ENCODE measurements at regions not wholly inside any gene's neighbourhood (a gene's known extent, or its start where the extent isn't known, plus 50 kb on each side); places are given as distances from the start of the nearest gene placed in this dataset.

DNA sequence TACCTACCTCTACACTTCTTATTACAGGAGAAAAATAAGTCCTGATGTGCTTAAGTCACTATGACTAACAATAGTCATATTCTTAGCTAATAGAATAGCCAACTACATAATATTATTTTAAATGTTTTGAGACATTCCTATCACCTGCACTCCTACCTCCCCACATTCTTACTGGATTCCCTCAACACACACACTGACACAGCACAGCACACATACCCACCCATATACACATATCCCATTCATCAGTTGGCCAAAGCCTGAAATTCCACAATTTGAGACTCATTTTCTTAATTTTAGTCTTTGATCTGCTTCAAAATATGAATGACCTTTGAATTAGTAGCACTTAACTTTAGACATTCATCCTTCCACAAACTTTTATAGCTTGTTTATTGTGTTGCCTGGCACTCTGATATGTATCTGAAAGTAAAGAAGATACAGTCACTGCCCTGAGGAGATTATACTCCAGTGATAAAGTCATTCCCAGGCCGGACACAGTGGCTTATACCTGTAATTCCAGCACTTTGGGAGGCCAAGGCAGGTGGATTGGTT, 168.3 kb upstream of the RASA1 start:
- no peak for FAIRE-seq
- H3K4me2 ChIP-seq (ENCODE audit: insufficient read depth, low read length), result no peak overlapping the region
- H3K79me2 ChIP-seq (ENCODE audit: control insufficient read depth, insufficient read depth, low read length), result no peaks in the 10 kb centered on the region
- BruUV-seq (replicated peaks), result no TSS peak
- CTCF ChIA-PET, result interaction anchor here (1.3 to 2.1 kb wide), 5 partner anchors 8 to 301 kb away, joined by 3 to 7 read pairs (median 4); no protein-coding TSS in a partner anchor
- H3K27ac ChIP-seq (ENCODE audit: insufficient read depth, low read depth, low read length), result no peak overlapping the region
- POLR2A ChIA-PET, result no interaction called here
- H2AFZ ChIP-seq (ENCODE audit: low read depth, low read length), result no peak overlapping the region
- dilution Hi-C loops (cut with MboI; ENCODE audit: extremely low pct_ligation_motif_present, low sequenced_read_pairs) (no loop called here), intact Hi-C loops (cut with micrococcal nuclease) (no loop called here)
- no peaks in the 10 kb centered on the region for H3K4me1 ChIP-seq (ENCODE audit: control insufficient read depth, extremely low read depth, insufficient read depth, low read length)
- DNase-seq (ENCODE audit: low read depth, low spot score), result no peak
- H3K9ac ChIP-seq (replicated peaks; ENCODE audit: extremely low read depth, insufficient read depth, low read length), result no peak overlapping the region
- no peaks in the 10 kb centered on the region for H3K36me3 ChIP-seq (ENCODE audit: control insufficient read depth in 2 of 2, extremely low read depth in 1 of 2, insufficient read depth in 2 of 2, low read length in 2 of 2)
- H3K9me1 ChIP-seq (replicated peaks; ENCODE audit: control insufficient read depth, extremely low read depth, insufficient read depth, low read length), result no peaks in the 10 kb centered on the region
- H4K20me1 ChIP-seq (replicated peaks; ENCODE audit: control insufficient read depth, extremely low read depth, insufficient read depth, low read length), result no peaks in the 10 kb centered on the region
- no peak for TF ChIP-seq MYC (IDR thresholded peaks at IDR 0.05; ENCODE audit: low read depth, low read length)
- TF ChIP-seq, protein P1, sequence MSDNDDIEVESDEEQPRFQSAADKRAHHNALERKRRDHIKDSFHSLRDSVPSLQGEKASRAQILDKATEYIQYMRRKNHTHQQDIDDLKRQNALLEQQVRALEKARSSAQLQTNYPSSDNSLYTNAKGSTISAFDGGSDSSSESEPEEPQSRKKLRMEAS (IDR thresholded peaks at IDR 0.05; ENCODE audit: insufficient read depth, insufficient read length), result no peak
- no peak for TF ChIP-seq POLR2A (IDR thresholded peaks at IDR 0.05; ENCODE audit: low read depth, low read length)
- TF ChIP-seq JUN (IDR thresholded peaks at IDR 0.05; ENCODE audit: borderline replicate concordance, insufficient read depth, insufficient read length, low read depth), result no peak
- no peak for TF ChIP-seq FOS (IDR thresholded peaks at IDR 0.05; ENCODE audit: borderline replicate concordance, insufficient read depth, low read length)
- no peak for TF ChIP-seq EZH2 (IDR thresholded peaks at IDR 0.05; ENCODE audit: borderline replicate concordance, low read depth, low read length, severe bottlenecking)
- TF ChIP-seq GATA2 (IDR thresholded peaks at IDR 0.05; ENCODE audit: insufficient read depth, insufficient read length, low read depth, low read length), result no peak
- TF ChIP-seq POLR2AphosphoS5 (IDR thresholded peaks at IDR 0.05; ENCODE audit: insufficient read depth, low read depth, low read length), result no peak
- TF ChIP-seq CTCF (IDR thresholded peaks at IDR 0.05; ENCODE audit: extremely low read depth in 1 of 2, insufficient read depth in 1 of 2, low read depth in 1 of 2, low read length in 2 of 2), result no peak
- no peaks in the 10 kb centered on the region for H3K27me3 ChIP-seq (ENCODE audit: control insufficient read depth in 2 of 2, insufficient read depth in 2 of 2, low read length in 2 of 2)
- H3K9me3 ChIP-seq (replicated peaks; ENCODE audit: control insufficient read depth, insufficient read depth, low read length), result no peaks in the 10 kb centered on the region
- no peak overlapping the region for H3K4me3 ChIP-seq (replicated peaks in 1 of 3; ENCODE audit: insufficient read depth in 1 of 3, low read depth in 1 of 3, low read length in 3 of 3)
